Stimulated activated memory B cell treated with anti-CD40 and anti-IgM and Interleukin-4, amounts not matched to agents 10 μg/mL and 1 μg/mL and 100 μg/mL, for 72 hours (primary cell): ENCODE measurements at regions not wholly inside any gene's neighbourhood (a gene's known extent, or its start where the extent isn't known, plus 50 kb on each side); places are given as distances from the start of the nearest gene placed in this dataset.

Source experiments
- ATAC-seq: fragments of 150-1000 bp; cut with Tn5 transposase; 2 replicates; pipeline ENCODE4 v1.10.0; 2021
- H3K27ac Mint-ChIP-seq: one replicate; pipeline ENCODE4 v1.8.0; 2022; ENCODE audit warnings: mild to moderate bottlenecking, mixed read lengths
- H3K27me3 Mint-ChIP-seq: one replicate; pipeline ENCODE4 v1.8.0; 2022; ENCODE audit warnings: mixed read lengths
- H3K36me3 Mint-ChIP-seq: one replicate; pipeline ENCODE4 v1.8.0; 2022; ENCODE audit warnings: mixed read lengths
- H3K4me1 Mint-ChIP-seq: one replicate; pipeline ENCODE4 v1.8.0; 2022; ENCODE audit warnings: mixed read lengths
- H3K4me3 Mint-ChIP-seq: one replicate; pipeline ENCODE4 v1.8.0; 2022; ENCODE audit warnings: mild to moderate bottlenecking, moderate library complexity, mixed read lengths
- H3K9me3 Mint-ChIP-seq: one replicate; pipeline ENCODE4 v1.8.0; 2022; ENCODE audit warnings: mixed read lengths

DNA sequence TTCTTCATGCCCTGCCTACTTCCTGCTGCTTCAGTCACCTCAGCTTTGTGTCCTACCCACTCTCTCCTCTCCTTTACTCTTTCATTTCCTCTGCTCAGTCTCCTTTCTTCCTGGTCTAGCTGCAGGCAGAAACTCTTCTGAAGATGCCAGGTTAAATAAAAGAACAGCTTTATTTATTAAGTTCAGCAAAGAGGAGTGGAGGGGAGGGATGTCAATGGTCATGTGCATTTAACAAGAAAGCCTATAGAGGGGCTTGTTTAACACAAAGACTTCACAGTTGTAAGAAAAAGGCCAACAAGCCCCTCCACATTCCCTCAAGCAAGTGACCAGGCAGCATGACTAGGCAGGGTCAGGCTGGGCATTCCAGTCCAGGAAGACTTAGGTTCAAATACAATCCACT lies 609.2 kb downstream of the INSC start:
- Mint-ChIP-seq H3K36me3 (no peaks in the 10 kb centered on the region), H3K9me3 (no peaks in the 10 kb centered on the region), H3K4me3 (no peak overlapping the region), H3K27ac (no peak overlapping the region), H3K4me1 (no peaks in the 10 kb centered on the region), H3K27me3 (no peaks in the 10 kb centered on the region)
- no peak for ATAC-seq

DNA sequence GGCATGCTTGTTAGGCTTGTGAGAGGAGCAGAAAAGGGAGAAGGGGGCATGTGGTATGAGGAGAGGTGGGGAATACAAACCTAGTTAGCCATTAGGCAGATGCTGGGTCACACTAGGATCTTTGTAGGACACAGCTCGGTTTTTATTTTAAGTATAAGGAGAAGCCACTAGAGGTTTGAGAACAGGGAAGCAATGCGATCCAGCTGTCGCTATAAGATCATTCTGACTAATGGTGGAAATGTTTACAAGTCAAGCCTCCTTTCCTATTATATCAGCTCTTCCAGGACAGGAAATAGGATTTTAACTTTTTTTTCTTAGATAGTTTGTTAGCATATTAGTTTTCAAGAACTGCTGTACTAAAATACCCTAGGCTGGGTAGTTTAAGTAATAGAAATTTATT lies 609.9 kb downstream of the INSC start:
- no peak for ATAC-seq
- H3K4me3 Mint-ChIP-seq, result no peak overlapping the region
- H3K36me3 Mint-ChIP-seq, result no peaks in the 10 kb centered on the region
- no peaks in the 10 kb centered on the region for H3K27me3 Mint-ChIP-seq
- H3K9me3 Mint-ChIP-seq, result no peaks in the 10 kb centered on the region
- H3K27ac Mint-ChIP-seq, result no peak overlapping the region
- no peaks in the 10 kb centered on the region for H3K4me1 Mint-ChIP-seq

DNA sequence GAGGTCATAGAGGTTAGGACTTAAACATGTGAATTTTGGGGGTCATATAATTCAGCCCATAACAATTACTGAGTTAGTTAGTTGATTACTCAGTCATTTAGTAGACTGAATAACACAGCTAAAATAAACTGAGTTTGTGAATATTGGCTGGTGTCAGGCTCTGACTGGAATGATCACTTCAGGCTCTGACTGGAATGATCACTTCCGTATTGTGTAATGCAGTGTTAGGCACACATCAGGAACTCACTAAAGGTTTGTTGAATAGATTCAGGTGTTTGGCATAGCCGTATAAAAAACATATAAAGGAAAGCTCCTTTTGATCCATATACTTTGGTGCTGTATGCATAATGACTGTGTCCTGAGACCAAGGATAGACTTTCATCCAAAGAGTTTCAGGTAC lies 610.5 kb downstream of the INSC start:
- H3K9me3 Mint-ChIP-seq, result no peaks in the 10 kb centered on the region
- no peak overlapping the region for H3K4me3 Mint-ChIP-seq
- no peak for ATAC-seq
- H3K36me3 Mint-ChIP-seq, result no peaks in the 10 kb centered on the region
- no peaks in the 10 kb centered on the region for H3K27me3 Mint-ChIP-seq
- H3K27ac Mint-ChIP-seq, result no peak overlapping the region
- no peaks in the 10 kb centered on the region for H3K4me1 Mint-ChIP-seq

DNA sequence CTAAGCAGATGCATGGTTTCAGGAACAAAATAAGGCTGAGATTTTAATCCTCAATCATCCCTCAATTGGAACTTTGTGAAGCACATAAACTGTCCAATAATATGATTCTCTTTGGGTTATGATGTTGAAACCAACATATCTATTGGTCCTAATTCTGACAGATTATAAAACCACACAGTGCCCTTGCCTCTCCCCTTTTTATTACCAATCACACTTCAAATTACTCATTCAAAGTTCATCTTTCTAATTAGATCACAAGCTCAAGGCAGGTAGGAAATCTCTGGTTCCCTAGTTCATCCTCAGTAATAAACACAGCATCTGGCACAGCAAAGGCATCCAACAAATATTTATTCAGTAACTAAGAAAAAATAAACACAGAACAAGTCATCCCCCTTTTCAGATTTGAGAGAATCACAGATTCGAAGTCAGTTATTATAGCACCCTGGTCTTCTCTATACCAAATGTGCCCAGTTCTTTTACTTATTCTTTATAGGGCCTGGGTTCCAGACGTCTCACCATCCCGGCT lies 611.6 kb downstream of the INSC start:
- Mint-ChIP-seq H3K9me3 (no peaks in the 10 kb centered on the region), H3K36me3 (no peaks in the 10 kb centered on the region), H3K27ac (no peak overlapping the region), H3K4me1 (no peaks in the 10 kb centered on the region), H3K27me3 (no peaks in the 10 kb centered on the region), H3K4me3 (no peak overlapping the region)
- no peak for ATAC-seq

DNA sequence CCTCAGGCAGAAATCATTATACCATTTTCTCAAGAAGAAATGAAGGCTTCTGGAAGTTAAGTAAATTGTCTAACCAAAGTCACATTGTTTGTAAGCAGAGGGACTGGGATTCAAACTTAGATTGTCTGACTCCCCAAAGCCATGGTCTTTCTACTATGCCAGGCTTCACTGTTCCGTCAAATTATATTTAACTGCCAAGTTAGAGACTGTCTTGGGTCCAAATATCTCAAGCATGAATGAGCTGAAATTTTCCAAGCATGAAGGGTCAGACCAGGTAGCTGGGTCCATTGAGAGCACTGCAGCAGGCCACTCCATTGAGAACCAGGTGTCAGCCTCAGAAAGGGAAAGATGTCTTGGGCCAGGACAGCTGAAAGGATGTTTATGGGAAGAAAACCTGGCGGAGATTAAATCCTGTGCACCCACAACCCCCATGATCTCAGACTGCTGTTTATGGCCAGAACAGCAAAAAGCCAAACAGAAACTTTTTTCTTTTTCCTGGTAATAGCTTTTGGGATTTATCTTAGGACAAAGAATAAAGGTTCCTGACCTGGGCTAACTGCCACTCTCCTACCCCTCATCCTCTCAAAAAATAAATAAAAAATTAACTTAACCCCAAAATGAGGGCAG lies 612.3 kb downstream of the INSC start:
- H3K4me1 Mint-ChIP-seq, result no peaks in the 10 kb centered on the region
- no peaks in the 10 kb centered on the region for H3K27me3 Mint-ChIP-seq
- no peak overlapping the region for H3K4me3 Mint-ChIP-seq
- H3K27ac Mint-ChIP-seq, result no peak overlapping the region
- no peaks in the 10 kb centered on the region for H3K9me3 Mint-ChIP-seq
- no peaks in the 10 kb centered on the region for H3K36me3 Mint-ChIP-seq
- no peak for ATAC-seq

DNA sequence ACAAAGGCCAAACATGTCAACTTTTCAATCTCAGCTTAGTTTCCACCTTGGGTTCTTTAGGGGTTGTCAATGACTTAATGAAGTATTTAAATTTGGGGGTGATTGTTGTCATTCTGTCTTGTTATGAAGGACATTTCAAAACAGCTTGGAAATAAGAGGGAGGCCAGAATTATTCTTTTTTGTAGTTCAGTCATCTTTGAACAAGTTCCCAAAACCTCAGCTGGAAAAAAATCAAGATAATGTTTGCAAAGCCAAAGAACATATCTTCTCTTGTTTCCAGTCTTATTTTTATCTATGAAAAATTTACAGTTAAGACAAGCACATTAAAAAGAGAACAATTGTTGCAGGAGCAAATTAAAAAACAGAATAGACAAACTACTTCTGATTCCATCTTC lies 612.8 kb downstream of the INSC start:
- no peak for ATAC-seq
- no peaks in the 10 kb centered on the region for H3K4me1 Mint-ChIP-seq
- H3K27ac Mint-ChIP-seq, result no peak overlapping the region
- no peaks in the 10 kb centered on the region for H3K27me3 Mint-ChIP-seq
- H3K36me3 Mint-ChIP-seq, result no peaks in the 10 kb centered on the region
- H3K9me3 Mint-ChIP-seq, result no peaks in the 10 kb centered on the region
- H3K4me3 Mint-ChIP-seq, result no peak overlapping the region

DNA sequence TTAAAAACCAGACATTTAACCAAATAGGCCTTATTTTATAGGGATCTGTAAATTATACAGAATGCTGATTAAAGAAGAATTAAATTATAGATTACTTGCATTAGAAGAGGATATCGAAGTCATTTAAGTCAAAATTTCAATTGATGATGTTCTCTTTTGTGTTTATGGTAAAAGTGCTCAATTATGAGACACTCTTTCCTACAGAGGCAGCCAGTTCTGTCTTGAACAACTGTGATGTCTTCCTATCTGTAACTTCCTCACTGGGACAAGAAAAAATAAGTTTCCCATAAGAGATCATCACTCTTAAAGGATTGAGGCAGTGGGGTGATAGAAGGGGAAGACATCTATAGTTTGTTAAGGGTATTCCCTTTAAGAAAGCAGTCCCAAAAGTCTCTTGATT lies 613.5 kb downstream of the INSC start:
- H3K27ac Mint-ChIP-seq, result no peak overlapping the region
- H3K4me3 Mint-ChIP-seq, result no peak overlapping the region
- no peaks in the 10 kb centered on the region for H3K27me3 Mint-ChIP-seq
- H3K4me1 Mint-ChIP-seq, result no peaks in the 10 kb centered on the region
- H3K36me3 Mint-ChIP-seq, result no peaks in the 10 kb centered on the region
- H3K9me3 Mint-ChIP-seq, result no peaks in the 10 kb centered on the region
- no peak for ATAC-seq

DNA sequence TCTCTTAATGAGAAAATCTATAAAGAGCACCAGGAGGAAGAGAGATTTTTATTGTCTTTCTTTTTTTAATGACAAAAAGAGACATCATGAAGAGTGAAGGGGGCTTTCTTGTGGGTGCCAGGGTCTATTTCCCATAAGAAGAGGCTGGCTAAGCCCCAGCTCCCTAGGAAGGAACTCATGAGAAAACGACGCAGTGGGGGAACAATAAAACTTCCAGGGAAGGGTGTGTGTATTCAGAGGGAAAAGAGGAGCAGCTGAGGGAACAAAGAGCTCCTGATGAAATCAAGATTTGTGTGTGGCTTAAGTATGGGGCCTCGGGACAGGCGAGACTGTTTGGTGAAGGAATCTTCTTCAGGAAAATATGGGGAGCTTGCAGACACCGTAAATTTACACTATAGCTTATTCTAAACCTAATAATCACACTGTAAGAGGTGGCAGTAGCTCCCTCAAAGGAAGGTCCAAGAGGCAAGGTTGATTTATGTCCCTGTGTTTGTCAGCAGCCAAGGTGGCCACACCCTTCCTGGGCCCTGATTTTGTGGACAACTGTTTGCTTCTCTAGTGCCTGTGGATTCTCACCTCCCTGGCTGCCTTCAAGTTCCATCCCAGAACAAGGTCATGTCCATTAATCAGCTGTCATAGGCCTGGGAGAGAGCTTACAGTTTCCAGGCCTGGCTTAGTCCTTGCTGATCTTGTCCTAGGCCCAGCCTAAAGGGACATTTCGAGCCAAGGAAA lies 615.7 kb downstream of the INSC start:
- Mint-ChIP-seq H3K9me3 (no peaks in the 10 kb centered on the region), H3K36me3 (no peaks in the 10 kb centered on the region), H3K27me3 (no peaks in the 10 kb centered on the region), H3K27ac (no peak overlapping the region), H3K4me1 (no peaks in the 10 kb centered on the region), H3K4me3 (no peak overlapping the region)
- ATAC-seq, result no peak

DNA sequence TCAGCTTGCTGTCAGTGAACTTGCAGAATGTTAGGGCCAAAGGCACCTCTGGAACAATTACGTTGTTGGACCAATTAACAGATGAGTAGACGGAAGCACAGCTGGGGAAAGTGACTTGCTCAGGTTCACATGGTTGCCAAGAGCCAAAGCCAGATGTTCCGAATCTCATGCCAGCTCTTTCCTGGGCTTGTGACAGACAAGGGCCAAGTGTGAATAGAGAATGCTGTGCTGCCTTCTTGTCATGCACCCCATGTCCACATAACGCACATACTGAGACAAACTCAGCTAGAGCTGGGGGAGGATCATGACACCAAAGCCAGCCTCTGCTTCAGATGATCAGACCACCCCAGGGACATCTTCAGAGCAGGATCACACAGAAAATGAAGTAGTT lies 616.3 kb downstream of the INSC start:
- no peaks in the 10 kb centered on the region for H3K9me3 Mint-ChIP-seq
- no peak overlapping the region for H3K27ac Mint-ChIP-seq
- no peaks in the 10 kb centered on the region for H3K36me3 Mint-ChIP-seq
- H3K4me1 Mint-ChIP-seq, result no peaks in the 10 kb centered on the region
- H3K27me3 Mint-ChIP-seq, result no peaks in the 10 kb centered on the region
- H3K4me3 Mint-ChIP-seq, result no peak overlapping the region
- ATAC-seq, result no peak

DNA sequence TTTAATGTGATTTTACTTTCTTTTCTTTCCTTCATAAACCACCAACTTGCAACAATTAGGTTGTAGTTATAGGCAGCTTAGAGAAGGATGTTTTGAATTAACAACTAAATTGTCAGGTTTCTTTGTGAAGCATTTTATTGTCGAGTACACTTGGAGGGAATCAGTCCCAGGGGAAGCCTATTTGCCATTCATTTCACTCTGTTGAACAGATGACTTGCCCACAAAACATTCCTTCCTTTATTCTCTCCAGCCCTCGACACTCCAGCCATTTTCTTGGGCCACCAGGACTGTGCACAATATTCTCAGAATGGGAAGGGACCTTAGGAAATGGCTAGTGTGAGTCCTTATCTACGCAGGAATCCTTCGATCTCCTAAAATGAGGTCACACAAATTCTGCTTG lies 620.6 kb downstream of the SOX6 start:
- Mint-ChIP-seq H3K4me1 (no peaks in the 10 kb centered on the region), H3K27me3 (no peaks in the 10 kb centered on the region), H3K4me3 (no peak overlapping the region), H3K36me3 (no peaks in the 10 kb centered on the region), H3K9me3 (peaks cover 4% of the 10 kb centered on the region), H3K27ac (no peak overlapping the region)
- no peak for ATAC-seq

DNA sequence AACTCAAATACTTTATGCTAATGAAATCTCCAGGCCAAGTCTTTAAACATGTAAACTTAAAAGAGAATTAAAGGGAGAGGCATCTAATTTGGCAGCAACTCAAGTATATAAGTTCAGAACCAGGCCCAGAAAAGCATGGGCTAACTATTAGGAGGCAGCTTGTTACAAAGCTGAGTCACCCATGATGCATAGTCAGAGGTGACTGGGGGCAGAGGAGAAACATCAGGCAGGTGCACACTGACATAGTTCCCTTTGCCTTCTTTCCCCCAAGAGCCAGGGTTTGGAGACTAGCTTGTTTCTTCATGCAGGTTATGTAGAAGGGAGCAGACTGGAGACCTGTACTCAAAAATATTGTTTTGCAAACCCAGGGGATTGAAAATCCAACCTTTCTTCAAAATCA lies 619.0 kb downstream of the SOX6 start:
- peaks cover 4% of the 10 kb centered on the region for H3K9me3 Mint-ChIP-seq
- H3K27ac Mint-ChIP-seq, result no peak overlapping the region
- H3K36me3 Mint-ChIP-seq, result no peaks in the 10 kb centered on the region
- H3K27me3 Mint-ChIP-seq, result no peaks in the 10 kb centered on the region
- no peak overlapping the region for H3K4me3 Mint-ChIP-seq
- ATAC-seq, result no peak
- no peaks in the 10 kb centered on the region for H3K4me1 Mint-ChIP-seq

DNA sequence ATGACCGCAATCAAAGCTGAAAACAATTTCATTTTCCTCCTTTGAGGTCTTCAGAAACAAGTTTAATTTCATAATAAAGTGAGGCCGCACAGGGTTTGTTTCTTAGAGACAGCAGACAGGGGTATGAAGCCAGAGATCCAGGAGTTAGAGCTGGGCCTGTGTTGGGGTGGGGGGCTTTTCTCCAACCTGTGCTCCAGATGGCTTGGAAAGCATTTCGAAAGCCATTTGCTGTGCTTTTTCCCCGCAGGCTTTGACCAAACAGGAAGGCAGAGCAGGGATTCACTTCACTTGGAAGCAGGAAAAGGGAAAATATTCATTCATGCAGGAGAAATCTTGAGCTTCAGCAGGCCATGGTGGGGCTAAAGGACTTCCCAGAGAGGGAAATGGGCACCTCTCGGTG lies 617.4 kb downstream of the SOX6 start:
- Mint-ChIP-seq H3K27me3 (no peaks in the 10 kb centered on the region), H3K4me1 (no peaks in the 10 kb centered on the region), H3K27ac (no peak overlapping the region), H3K36me3 (no peaks in the 10 kb centered on the region), H3K9me3 (peaks cover 4% of the 10 kb centered on the region), H3K4me3 (no peak overlapping the region)
- ATAC-seq, result no peak

DNA sequence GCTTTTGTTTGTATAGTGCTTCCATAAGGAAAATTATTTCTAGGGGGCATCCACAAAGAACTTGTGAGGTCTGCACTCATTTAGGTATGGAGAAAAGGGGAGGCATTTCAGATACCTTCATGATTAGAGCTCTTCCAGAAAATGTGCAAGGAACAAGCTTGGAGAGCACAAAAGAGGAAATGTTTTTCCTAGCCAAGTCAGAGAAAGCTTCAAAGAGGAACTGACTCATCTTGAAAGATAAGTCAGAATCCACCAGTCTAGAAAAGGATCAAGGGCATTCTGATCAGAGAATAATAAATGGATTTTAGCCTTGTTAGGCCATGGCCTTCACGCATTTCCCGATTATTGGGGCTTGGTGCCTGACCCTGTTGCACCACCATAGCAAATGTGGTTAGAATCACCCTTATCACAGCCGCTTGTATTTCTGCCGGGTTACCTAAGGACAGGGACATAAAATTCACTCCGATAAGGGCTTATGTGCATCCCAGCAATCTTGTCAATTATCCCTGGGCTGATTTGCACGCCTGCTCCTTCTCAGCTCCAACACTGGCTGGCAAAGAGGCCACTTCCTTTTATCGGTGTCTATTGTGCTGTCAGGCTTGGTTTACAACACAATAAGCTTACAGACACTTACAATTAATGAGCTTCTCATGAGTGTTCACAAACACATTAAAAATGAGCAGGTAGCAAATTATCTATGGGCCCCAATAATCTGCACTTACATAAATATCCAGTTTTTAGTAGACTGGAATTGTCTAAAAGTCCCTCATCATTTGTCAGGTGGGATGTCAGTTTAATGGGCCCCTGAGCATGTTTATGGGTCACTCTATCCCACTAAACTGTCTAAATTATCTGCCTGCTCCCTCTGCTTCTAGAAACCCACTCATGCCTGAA lies 613.5 kb downstream of the SOX6 start:
- no peaks in the 10 kb centered on the region for H3K27me3 Mint-ChIP-seq
- no peaks in the 10 kb centered on the region for H3K36me3 Mint-ChIP-seq
- no peak overlapping the region for H3K27ac Mint-ChIP-seq
- H3K9me3 Mint-ChIP-seq, result peaks cover 8% of the 10 kb centered on the region
- no peak for ATAC-seq
- H3K4me1 Mint-ChIP-seq, result no peaks in the 10 kb centered on the region
- no peak overlapping the region for H3K4me3 Mint-ChIP-seq

DNA sequence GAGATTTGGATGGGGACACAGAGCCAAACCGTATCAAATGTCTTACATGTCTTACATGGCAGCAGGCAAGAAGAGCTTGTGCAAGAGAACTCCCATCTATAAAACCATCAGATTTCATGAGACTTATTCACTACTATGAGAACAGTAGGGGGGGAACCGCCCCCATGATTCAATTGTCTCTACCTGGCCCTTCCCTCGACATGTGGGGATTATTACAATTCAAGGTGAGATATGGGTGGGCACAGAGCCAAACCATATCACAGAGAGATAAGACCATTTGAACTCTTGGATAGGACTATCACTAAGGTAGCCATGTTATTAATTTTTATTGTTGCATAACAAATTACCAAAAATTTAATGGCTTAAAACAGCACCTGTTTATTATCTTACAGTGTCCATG lies 611.7 kb downstream of the SOX6 start:
- Mint-ChIP-seq H3K4me3 (no peak overlapping the region), H3K27me3 (no peaks in the 10 kb centered on the region), H3K4me1 (no peaks in the 10 kb centered on the region), H3K27ac (no peak overlapping the region), H3K36me3 (no peaks in the 10 kb centered on the region), H3K9me3 (peaks cover 8% of the 10 kb centered on the region)
- ATAC-seq, result no peak

DNA sequence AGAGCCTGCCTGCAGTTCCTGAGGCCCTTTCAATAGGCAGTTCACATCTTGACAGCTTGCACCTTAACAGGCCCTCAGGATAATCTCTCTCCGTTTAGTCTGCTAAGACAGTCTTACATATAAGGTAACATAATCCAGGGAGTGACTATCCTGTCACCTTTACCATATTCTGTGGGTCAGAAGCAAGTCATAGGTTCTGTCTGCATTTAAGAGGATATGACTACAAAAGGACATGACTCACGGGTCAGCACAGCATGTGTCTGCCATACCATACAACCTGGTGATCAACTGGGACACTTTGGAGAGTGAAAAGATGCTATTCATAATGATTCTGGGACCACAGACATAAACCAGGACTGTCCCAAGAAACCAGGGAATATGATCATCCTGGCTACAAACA lies 611.1 kb downstream of the SOX6 start:
- ATAC-seq, result no peak
- Mint-ChIP-seq H3K4me3 (no peak overlapping the region), H3K27me3 (no peaks in the 10 kb centered on the region)

More for the DNA sequence above, 611.1 kb downstream of the SOX6 start:
- Mint-ChIP-seq H3K27ac (no peak overlapping the region), H3K4me1 (no peaks in the 10 kb centered on the region), H3K36me3 (no peaks in the 10 kb centered on the region), H3K9me3 (peaks cover 4% of the 10 kb centered on the region)
